KMS-11 (cell line): ENCODE measurements at regions not wholly inside any gene's neighbourhood (a gene's known extent, or its start where the extent isn't known, plus 50 kb on each side); places are given as distances from the start of the nearest gene placed in this dataset.

Experiments used
- H2AFZ ChIP-seq: fragments of 200-600 bp; sonication (generic); 2 replicates; pipeline ENCODE4 v1.6.1; 2016; ENCODE audit warnings: antibody characterized with exemption, mixed run types, low read depth
- H3K27ac ChIP-seq: fragments of 200-600 bp; sonication (generic); 2 replicates; pipeline ENCODE4 v1.6.1; 2016; ENCODE audit warnings: mild to moderate bottlenecking, mixed run types
- H3K27me3 ChIP-seq: fragments of 200-600 bp; sonication (generic); 2 replicates; pipeline ENCODE4 v1.6.1; 2017; ENCODE audit warnings: mild to moderate bottlenecking, low read depth, mixed run types, moderate library complexity; ENCODE audit not compliant: insufficient read depth
- H3K36me3 ChIP-seq: fragments of 200-600 bp; sonication (generic); 2 replicates; pipeline ENCODE4 v1.6.1; 2017; ENCODE audit warnings: mild to moderate bottlenecking, mixed run types; ENCODE audit not compliant: insufficient read depth
- H3K4me1 ChIP-seq: fragments of 200-600 bp; sonication (generic); 2 replicates; pipeline ENCODE4 v1.6.1; 2016; ENCODE audit warnings: mild to moderate bottlenecking, low read depth, mixed run types; ENCODE audit not compliant: poor library complexity, severe bottlenecking
- H3K4me2 ChIP-seq: fragments of 200-600 bp; sonication (generic); 2 replicates; pipeline ENCODE4 v1.7.0; 2016; ENCODE audit warnings: mild to moderate bottlenecking, mixed run types
- H3K4me3 ChIP-seq: fragments of 200-600 bp; sonication (generic); IDR thresholded peaks from 2 replicates; pipeline ENCODE4 v1.6.1; 2017; ENCODE audit warnings: low read depth, low read length, mixed read lengths; ENCODE audit not compliant: insufficient read depth
- H3K79me2 ChIP-seq: fragments of 200-600 bp; sonication (generic); 2 replicates; pipeline ENCODE4 v1.6.1; 2016; ENCODE audit warnings: low read depth, mixed run types; ENCODE audit not compliant: insufficient read depth
- H3K9ac ChIP-seq: fragments of 200-600 bp; sonication (generic); 2 replicates; pipeline ENCODE4 v1.6.1; 2016; ENCODE audit warnings: mild to moderate bottlenecking, mixed run types
- H4K20me1 ChIP-seq: fragments of 200-600 bp; sonication (generic); 2 replicates; pipeline ENCODE4 v1.6.1; 2016; ENCODE audit warnings: mild to moderate bottlenecking, mixed run types; ENCODE audit not compliant: insufficient read depth
- TF ChIP-seq, protein P1 (sequence below): fragments of 200-600 bp; sonication (generic); conservative IDR thresholded peaks from 2 replicates; pipeline ENCODE4 v1.6.1; 2017; ENCODE audit warnings: low read depth, mild to moderate bottlenecking, antibody characterized with exemption, low read length, moderate library complexity, mixed read lengths

DNA sequence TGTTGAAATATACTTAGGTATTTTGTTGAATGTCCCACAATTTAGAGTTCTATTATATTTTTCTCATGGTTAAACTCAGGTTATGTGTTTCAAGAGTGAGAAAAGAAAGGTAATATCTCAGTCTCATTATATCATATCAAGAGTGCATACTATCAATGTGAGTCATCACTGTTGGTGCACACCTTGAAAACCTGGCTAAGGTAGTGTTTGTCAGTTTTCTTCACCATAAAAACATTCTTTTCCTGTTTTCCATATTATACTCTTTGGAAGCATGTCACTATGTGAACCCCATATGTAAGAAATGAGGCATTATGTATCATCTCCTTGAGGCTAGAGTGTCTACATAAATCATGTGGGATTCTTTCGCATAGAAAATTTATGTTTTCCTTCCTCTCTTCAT lies 307.6 kb upstream of the CTSO start:
- Histone ChIP-seq H3K27ac (no peak overlapping the region), H2AFZ (no peak overlapping the region), H3K4me3 (no peak overlapping the region), H3K79me2 (no peaks in the 10 kb centered on the region), H3K4me2 (no peak overlapping the region), H3K36me3 (no peaks in the 10 kb centered on the region), H3K9ac (no peak overlapping the region), H3K27me3 (no peaks in the 10 kb centered on the region), H4K20me1 (no peaks in the 10 kb centered on the region), H3K4me1 (no peaks in the 10 kb centered on the region)
- TF ChIP-seq, protein P1, sequence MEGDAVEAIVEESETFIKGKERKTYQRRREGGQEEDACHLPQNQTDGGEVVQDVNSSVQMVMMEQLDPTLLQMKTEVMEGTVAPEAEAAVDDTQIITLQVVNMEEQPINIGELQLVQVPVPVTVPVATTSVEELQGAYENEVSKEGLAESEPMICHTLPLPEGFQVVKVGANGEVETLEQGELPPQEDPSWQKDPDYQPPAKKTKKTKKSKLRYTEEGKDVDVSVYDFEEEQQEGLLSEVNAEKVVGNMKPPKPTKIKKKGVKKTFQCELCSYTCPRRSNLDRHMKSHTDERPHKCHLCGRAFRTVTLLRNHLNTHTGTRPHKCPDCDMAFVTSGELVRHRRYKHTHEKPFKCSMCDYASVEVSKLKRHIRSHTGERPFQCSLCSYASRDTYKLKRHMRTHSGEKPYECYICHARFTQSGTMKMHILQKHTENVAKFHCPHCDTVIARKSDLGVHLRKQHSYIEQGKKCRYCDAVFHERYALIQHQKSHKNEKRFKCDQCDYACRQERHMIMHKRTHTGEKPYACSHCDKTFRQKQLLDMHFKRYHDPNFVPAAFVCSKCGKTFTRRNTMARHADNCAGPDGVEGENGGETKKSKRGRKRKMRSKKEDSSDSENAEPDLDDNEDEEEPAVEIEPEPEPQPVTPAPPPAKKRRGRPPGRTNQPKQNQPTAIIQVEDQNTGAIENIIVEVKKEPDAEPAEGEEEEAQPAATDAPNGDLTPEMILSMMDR, result no peak

DNA sequence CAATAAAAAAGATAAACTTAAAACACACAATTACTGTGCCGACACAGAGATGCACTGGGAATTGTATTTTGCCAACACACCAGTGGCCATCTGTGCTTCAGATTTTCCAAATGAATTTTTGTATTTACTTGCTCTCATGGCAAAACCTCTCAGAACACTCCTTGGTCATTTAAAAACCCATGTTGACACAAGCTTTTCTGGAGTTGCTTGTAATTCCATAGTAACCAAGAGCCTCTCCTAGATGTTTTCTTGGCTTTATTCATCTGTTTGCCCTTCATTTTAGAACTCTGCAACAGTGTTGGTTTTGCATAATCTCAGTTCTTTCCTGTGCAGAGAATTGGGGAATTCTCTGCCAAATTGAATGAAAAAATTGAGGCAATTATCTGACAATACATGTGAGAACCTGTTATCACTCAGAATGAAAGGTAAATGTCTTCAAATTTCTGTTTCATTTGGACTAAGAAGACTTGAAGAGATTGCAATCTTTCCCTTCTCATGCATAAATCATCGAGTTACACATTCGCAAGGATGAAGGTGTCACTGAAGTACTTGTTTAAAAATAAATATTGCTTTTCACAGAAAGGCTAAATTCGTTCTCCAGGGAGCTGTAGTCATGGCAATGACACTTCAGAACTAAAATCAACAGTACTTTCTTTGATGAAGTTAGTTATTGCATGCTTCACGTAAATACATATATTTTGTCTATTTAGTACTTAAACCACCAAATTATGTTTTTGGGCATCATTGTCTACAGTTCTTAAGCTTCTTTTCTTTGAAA lies 301.8 kb upstream of the CTSO start:
- no peaks in the 10 kb centered on the region for H4K20me1 ChIP-seq
- no peak overlapping the region for H3K4me3 ChIP-seq
- H3K79me2 ChIP-seq, result no peaks in the 10 kb centered on the region
- H3K36me3 ChIP-seq, result no peaks in the 10 kb centered on the region
- no peaks in the 10 kb centered on the region for H3K4me1 ChIP-seq
- TF ChIP-seq, protein P1, result no peak
- no peak overlapping the region for H2AFZ ChIP-seq
- no peak overlapping the region for H3K4me2 ChIP-seq
- H3K27me3 ChIP-seq, result no peaks in the 10 kb centered on the region
- no peak overlapping the region for H3K9ac ChIP-seq
- H3K27ac ChIP-seq, result no peak overlapping the region

DNA sequence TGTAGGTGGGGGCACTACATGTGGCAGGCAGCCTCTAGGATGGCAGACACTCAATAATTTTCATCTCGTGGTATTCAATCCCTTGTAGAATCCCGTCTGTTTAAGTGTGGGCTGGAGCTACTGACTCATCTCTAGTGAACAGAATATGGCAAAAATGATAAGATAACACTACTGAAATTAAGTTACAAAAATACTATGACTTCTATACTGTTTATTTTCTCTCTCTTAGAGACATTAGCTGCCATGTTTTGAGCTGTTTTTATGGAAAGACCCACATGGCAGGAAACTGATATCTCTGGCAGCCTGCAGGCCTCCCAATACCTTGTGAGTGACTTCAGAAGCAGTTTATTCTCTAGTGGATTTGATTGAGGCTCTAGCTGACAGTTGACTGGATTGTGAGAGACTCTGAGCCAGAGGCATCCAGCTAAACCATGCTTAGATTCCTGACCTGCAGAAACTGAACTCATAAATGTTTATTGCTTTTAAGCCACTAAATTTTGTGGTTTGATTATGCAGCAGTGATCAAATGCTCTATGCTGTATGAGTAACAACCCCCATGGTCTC lies 298.8 kb upstream of the CTSO start:
- H3K4me3 ChIP-seq, result no peak overlapping the region
- no peaks in the 10 kb centered on the region for H3K27me3 ChIP-seq
- no peaks in the 10 kb centered on the region for H3K4me1 ChIP-seq
- TF ChIP-seq, protein P1, result no peak
- H3K79me2 ChIP-seq, result no peaks in the 10 kb centered on the region
- no peak overlapping the region for H2AFZ ChIP-seq
- no peaks in the 10 kb centered on the region for H3K36me3 ChIP-seq
- H3K27ac ChIP-seq, result no peak overlapping the region
- H3K4me2 ChIP-seq, result no peak overlapping the region
- H3K9ac ChIP-seq, result no peak overlapping the region
- no peaks in the 10 kb centered on the region for H4K20me1 ChIP-seq

DNA sequence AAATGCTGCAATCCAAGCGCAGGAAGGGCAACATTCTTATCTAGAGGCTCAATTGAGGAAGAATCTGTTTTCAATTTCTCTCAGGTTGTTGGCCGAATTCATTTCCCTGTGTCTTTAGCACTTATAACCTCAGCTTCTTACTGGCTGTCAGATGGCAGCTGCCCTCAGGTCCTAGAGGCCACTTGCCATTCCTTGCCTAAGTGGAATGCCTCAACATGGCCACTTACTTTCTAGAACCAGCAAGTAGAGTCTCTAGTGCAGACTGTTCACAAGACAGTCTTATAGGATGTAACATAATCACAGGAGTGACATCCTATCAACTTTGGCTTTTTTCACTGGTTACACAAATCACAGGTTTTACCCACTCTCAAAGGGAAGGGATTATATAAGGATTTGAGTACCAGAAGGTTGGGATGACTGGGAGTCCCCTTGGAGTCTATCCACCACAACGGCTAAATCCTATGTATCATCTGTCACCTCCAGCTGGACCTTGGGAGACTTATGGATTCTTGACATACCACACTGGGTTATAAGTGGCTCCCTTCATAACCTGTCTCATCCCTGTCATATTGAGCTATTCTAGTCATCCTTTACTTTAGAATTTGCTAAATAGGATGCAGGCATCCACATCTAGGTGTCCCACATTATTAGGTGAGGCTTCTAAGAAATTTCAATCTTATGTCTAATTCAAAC lies 297.9 kb upstream of the CTSO start:
- H3K36me3 ChIP-seq, result no peaks in the 10 kb centered on the region
- H3K27ac ChIP-seq, result no peak overlapping the region
- TF ChIP-seq, protein P1, result no peak
- no peak overlapping the region for H3K9ac ChIP-seq
- no peaks in the 10 kb centered on the region for H3K27me3 ChIP-seq
- no peak overlapping the region for H2AFZ ChIP-seq
- H3K79me2 ChIP-seq, result no peaks in the 10 kb centered on the region
- H4K20me1 ChIP-seq, result no peaks in the 10 kb centered on the region
- no peak overlapping the region for H3K4me2 ChIP-seq
- no peaks in the 10 kb centered on the region for H3K4me1 ChIP-seq
- H3K4me3 ChIP-seq, result no peak overlapping the region
